ENCODE measurements at regions not wholly inside any gene's neighbourhood (a gene's known extent, or its start where the extent isn't known, plus 50 kb on each side); places are given as distances from the start of the nearest gene placed in this dataset.
"Not testable (repeated sequence)": the region's sequence is repeated elsewhere in the genome, so short reads cannot be mapped to it uniquely, and the experiment has no call there.

DNA sequence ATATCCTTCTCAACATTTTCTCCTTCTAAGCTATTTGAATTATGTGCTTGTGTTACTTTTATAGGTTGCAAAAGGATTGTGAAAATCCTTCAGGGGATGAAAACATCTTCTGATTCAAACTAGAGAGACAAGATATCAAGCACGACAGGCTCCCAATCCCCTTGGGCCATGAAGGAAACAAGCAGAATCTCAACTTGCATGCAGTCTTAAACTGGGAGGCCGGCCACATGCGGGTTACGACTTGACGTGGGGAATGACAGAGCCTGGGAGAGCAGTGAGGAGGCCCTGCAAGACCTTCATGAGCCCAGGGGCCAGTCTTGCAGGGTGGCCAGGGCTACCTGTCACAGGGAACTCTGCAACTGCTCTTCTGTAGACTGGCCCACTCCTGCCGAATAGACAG lies 94.4 kb downstream of the SCN11A start:
- DNase-seq (ENCODE audit: extremely low read depth, low read depth) = no peak
- TF ChIP-seq, protein P1, sequence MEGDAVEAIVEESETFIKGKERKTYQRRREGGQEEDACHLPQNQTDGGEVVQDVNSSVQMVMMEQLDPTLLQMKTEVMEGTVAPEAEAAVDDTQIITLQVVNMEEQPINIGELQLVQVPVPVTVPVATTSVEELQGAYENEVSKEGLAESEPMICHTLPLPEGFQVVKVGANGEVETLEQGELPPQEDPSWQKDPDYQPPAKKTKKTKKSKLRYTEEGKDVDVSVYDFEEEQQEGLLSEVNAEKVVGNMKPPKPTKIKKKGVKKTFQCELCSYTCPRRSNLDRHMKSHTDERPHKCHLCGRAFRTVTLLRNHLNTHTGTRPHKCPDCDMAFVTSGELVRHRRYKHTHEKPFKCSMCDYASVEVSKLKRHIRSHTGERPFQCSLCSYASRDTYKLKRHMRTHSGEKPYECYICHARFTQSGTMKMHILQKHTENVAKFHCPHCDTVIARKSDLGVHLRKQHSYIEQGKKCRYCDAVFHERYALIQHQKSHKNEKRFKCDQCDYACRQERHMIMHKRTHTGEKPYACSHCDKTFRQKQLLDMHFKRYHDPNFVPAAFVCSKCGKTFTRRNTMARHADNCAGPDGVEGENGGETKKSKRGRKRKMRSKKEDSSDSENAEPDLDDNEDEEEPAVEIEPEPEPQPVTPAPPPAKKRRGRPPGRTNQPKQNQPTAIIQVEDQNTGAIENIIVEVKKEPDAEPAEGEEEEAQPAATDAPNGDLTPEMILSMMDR (IDR thresholded peaks at IDR 0.05; ENCODE audit: low read depth, low read length) = no peak

DNA sequence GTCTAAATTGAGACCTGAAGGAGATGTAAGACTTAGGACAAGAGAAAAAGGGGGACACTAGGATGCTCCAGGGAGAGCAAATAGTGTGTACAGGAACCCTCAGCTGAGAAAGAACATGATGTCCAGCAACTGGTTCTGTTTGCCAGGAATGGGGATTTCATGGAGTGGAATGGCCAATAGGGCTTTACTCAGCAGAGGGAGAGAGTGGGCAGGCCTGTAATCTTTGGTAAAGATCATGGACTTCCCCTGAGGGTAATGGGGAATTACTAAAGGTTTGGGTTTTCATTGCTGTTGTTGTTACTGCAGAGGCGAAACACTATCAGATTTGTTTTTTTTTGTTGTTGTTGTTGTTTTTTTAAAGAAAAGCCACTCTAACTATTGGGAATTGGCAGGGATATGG lies 99.0 kb downstream of the SCN11A start:
- DNase-seq (ENCODE audit: extremely low read depth, low read depth) = no peak
- TF ChIP-seq, protein P1 (IDR thresholded peaks at IDR 0.05; ENCODE audit: low read depth, low read length) = no peak

DNA sequence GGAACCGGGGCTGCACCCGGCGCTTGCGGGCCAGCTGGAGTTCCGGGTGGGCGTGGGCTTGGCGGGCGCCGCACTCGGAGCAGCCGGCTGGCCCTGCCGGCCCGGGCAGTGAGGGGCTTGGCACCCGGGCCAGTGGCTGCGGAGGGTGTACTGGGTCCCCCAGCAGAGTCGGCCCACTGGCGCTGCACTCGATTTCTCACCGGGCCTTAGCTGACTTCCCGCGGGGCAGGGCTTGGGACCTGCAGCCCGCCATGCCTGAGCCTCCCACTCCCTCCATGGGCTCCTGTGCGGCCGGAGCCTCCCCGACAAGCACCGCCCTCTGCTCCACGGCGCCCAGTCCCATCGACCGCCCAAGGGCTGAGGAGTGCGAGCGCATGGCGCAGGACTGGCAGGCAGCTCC lies 100.6 kb downstream of the SCN11A start:
- not testable (repeated sequence) for DNase-seq (ENCODE audit: extremely low read depth, low read depth)

DNA sequence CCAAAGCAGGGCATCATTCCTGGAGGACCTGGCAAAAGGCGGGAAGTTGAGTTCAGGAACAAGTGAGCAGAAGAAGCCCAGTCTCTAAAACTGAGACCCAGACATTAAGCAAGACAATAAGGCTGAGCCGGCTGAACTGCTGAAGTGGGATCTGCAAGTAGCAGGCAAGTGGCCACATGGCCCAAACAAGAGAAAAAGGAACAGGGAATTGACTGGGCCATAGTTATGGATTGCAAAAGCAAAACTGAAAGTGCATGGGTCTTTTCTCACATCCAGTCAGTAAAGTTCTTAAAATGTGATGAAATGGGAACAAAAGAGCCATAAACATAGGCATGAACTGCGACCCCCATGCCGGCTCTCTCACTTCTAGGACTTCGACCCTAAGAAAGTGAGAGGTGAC lies 101.2 kb downstream of the SCN11A start:
- TF ChIP-seq, protein P1 (IDR thresholded peaks at IDR 0.05; ENCODE audit: low read depth, low read length) = no peak
- DNase-seq (ENCODE audit: extremely low read depth, low read depth) = no peak

DNA sequence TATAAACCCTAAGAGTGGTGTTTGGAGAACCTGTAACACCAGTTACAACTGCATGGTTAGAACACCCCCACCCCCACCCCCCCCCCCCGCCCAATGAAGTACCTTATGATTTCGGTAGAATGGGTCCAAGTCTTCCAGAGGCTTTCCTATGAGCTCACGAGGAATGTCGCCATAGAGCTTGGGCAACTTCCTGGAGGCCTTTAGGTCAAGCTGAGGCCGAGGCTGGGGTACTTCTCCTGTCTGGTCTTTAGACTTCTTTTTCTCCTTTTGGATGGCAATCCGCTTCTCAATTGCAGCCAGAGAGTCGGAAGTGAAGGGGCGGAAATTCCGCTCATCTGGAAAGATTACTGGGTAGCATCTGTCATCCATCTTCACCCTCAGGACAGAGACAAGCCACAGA lies 101.8 kb downstream of the SCN11A start:
- no peak for DNase-seq (ENCODE audit: extremely low read depth, low read depth)
- TF ChIP-seq, protein P1 (IDR thresholded peaks at IDR 0.05; ENCODE audit: low read depth, low read length) = no peak

DNA sequence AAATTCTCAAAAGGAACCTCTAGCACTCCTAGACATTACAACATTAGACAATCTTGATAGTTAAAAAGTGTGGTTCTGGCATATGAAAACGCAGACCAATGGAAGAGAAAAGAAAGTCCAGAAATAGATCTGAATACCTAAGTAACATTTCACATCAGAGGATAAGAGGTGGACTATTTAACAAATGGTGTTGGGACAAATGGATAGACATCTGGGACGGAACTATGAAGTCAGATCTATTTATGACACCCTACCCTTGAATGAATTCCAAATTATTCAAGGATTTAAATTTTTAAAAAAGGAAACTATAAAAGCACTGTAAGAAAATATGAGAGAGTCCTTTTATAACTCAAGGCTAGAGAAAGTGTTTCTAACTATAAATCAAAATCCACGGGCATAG lies 111.3 kb downstream of the SCN11A start:
- TF ChIP-seq, protein P1 (IDR thresholded peaks at IDR 0.05; ENCODE audit: low read depth, low read length) = no peak
- DNase-seq (ENCODE audit: extremely low read depth, low read depth) = no peak

DNA sequence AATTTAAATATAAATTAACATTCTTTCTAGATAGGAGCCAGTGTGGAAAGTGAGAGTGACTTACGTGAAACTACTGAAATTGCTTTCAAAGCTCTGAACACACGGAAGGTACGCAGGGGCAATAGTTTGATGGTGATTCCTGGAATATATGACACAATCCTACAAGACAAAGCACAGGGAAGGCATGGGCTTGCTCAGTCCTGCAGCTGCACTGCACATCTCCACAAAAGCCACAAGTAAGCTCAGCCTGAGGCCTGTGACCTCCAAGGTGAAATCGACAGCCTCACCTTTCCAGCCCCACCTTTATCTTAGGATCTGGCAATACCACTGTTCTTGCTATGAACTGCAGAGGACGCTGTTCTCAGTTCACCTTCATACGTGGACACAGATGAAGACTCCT lies 109.3 kb upstream of the SCN10A start:
- TF ChIP-seq, protein P1 (IDR thresholded peaks at IDR 0.05; ENCODE audit: low read depth, low read length) = no peak
- DNase-seq (ENCODE audit: extremely low read depth, low read depth) = no peak

DNA sequence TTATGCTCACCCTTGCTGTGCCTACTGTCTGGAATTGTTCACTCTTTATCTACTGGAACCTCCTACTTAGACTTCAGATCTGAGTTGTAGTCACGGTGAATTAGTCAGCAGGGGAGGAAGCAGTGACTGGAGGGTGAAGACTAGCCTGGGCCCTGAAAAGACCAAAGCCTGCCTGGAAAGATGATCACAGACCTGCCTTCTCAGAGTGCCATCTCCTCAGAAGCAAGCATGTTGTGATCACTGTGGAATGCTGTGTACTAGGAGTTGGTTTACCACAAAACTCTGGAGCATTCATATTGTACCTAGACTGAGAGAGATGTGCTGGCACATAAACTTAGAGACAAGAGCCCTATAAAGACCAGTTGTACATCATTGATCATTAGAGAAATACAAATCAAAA lies 100.7 kb upstream of the SCN10A start:
- DNase-seq (ENCODE audit: extremely low read depth, low read depth) = no peak
- TF ChIP-seq, protein P1 (IDR thresholded peaks at IDR 0.05; ENCODE audit: low read depth, low read length) = no peak
